WTC11 (cell line): ENCODE measurements at regions not wholly inside any gene's neighbourhood (a gene's known extent, or its start where the extent isn't known, plus 50 kb on each side); places are given as distances from the start of the nearest gene placed in this dataset.

Source experiments
- ATAC-seq: fragments of 200-7000 bp; cut with Tn5 transposase; 2 replicates; pipeline ENCODE4 v1.10.0; 2021; ENCODE audit warnings: mild to moderate bottlenecking, moderate library complexity
- CTCF ChIA-PET: fragments of 300-600 bp; sonication (Branson Sonifier 250); formaldehyde crosslinking; loops from one replicate; lab custom pipeline; 2021; ENCODE audit warnings: antibody characterized with exemption; lab: Charles Lee
- POLR2A ChIA-PET: fragments of 350-600 bp; sonication (Branson Sonifier 250); formaldehyde crosslinking; loops from one replicate; lab custom pipeline; 2021; ENCODE audit warnings: antibody characterized with exemption; lab: Charles Lee
- DNase-seq: peaks from one replicate; pipeline ENCODE4 v3.0.0; 2021; ENCODE audit warnings: low spot score
- H3K27ac Mint-ChIP-seq: 2 replicates; pipeline ENCODE4 v1.8.0; 2021; ENCODE audit warnings: mixed read lengths
- H3K27me3 Mint-ChIP-seq: 2 replicates; pipeline ENCODE4 v1.8.0; 2021; ENCODE audit warnings: low read depth, mild to moderate bottlenecking, moderate library complexity, mixed read lengths
- H3K36me3 Mint-ChIP-seq: 2 replicates; pipeline ENCODE4 v1.8.0; 2021; ENCODE audit warnings: mixed read lengths
- H3K4me1 Mint-ChIP-seq: 2 replicates; pipeline ENCODE4 v1.8.0; 2022; ENCODE audit warnings: mixed read lengths
- H3K4me3 Mint-ChIP-seq: 2 replicates; pipeline ENCODE4 v1.8.0; 2021; ENCODE audit warnings: mild to moderate bottlenecking, moderate library complexity, mixed read lengths
- H3K9me3 Mint-ChIP-seq: 2 replicates; pipeline ENCODE4 v1.8.0; 2021; ENCODE audit warnings: mixed read lengths
- ELF4 ChIP-seq: sonication (generic); formaldehyde crosslinking; IDR thresholded peaks from 2 replicates; pipeline ENCODE4 v1.8.1; 2022; ENCODE audit warnings: low read depth, mild to moderate bottlenecking, moderate library complexity, missing genetic modification reagents
- ETV6 ChIP-seq: sonication (generic); formaldehyde crosslinking; IDR thresholded peaks from 2 replicates; pipeline ENCODE4 v1.8.1; 2022; ENCODE audit warnings: mild to moderate bottlenecking, missing genetic modification reagents
- FOXP1 ChIP-seq: sonication (generic); formaldehyde crosslinking; IDR thresholded peaks from 2 replicates; pipeline ENCODE4 v1.8.0; 2022; ENCODE audit warnings: missing genetic modification reagents, mild to moderate bottlenecking, moderate library complexity, borderline replicate concordance
- NR1H2 ChIP-seq: sonication (generic); formaldehyde crosslinking; IDR thresholded peaks from 2 replicates; pipeline ENCODE4 v1.9.0; 2021; ENCODE audit warnings: mild to moderate bottlenecking, moderate library complexity, missing genetic modification reagents
- NR3C1 ChIP-seq: sonication (generic); formaldehyde crosslinking; conservative IDR thresholded peaks from 2 replicates; pipeline ENCODE4 v1.8.1; 2023; ENCODE audit warnings: low read depth, mild to moderate bottlenecking, missing genetic modification reagents
- RORB ChIP-seq: fragments of 250-450 bp; sonication (Bioruptor Pico); IDR thresholded peaks from 2 replicates; pipeline ENCODE4 v1.9.0; 2021; ENCODE audit warnings: mild to moderate bottlenecking
- TCF7 ChIP-seq: sonication (generic); formaldehyde crosslinking; IDR thresholded peaks from 2 replicates; pipeline ENCODE4 v1.8.0; 2022; ENCODE audit warnings: mild to moderate bottlenecking, low read depth, missing genetic modification reagents, moderate library complexity
- TP53 ChIP-seq: sonication (generic); formaldehyde crosslinking; IDR thresholded peaks from 2 replicates; pipeline ENCODE4 v1.8.1; 2023; ENCODE audit warnings: mild to moderate bottlenecking, missing genetic modification reagents
- TF ChIP-seq, protein P1 (sequence below): fragments of 250-450 bp; sonication (Bioruptor Pico); IDR thresholded peaks from 2 replicates; pipeline ENCODE4 v1.9.0; 2021; ENCODE audit warnings: mild to moderate bottlenecking
- TF ChIP-seq, protein P2 (sequence below): sonication (generic); formaldehyde crosslinking; IDR thresholded peaks from 2 replicates; pipeline ENCODE4 v1.8.1; 2023; ENCODE audit warnings: mild to moderate bottlenecking, missing genetic modification reagents, borderline replicate concordance
- TF ChIP-seq, protein P3 (sequence below): sonication (generic); formaldehyde crosslinking; IDR thresholded peaks from 2 replicates; pipeline ENCODE4 v1.8.0; 2022; ENCODE audit warnings: missing genetic modification reagents
- TF ChIP-seq, protein P4 (sequence below): fragments of 250-450 bp; sonication (Bioruptor Pico); IDR thresholded peaks from 2 replicates; pipeline ENCODE4 v1.9.0; 2021; ENCODE audit warnings: mild to moderate bottlenecking, borderline replicate concordance
- TF ChIP-seq, protein P5 (sequence below): sonication (generic); formaldehyde crosslinking; IDR thresholded peaks from 2 replicates; pipeline ENCODE4 v1.8.0; 2022; ENCODE audit warnings: mild to moderate bottlenecking, missing genetic modification reagents
- TF ChIP-seq, protein P6 (sequence below): sonication (generic); formaldehyde crosslinking; IDR thresholded peaks from 2 replicates; pipeline ENCODE4 v1.8.1; 2023; ENCODE audit warnings: mild to moderate bottlenecking, missing genetic modification reagents, moderate library complexity

DNA sequence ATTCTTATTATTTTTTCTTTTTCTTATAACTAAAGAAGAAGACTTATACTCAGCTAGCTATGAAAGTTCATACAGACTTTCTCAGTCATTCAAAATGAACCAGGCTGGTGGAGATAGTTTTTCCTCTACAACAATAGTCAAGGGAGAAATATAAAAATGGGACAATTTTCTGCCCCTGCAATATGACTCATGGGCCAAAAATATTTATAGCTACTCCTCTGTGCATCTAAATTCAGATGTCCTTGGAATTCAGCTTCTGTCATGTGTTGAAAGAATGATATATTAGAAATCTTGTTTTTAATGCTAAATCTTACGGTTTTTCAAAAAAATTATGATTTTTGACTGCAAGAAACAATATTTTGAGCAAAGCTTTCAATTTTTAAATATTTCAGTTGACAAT lies 237.2 kb upstream of the SYT10 start:
- POLR2A ChIA-PET: no interaction called here
- no peak for ATAC-seq
- DNase-seq: no peak
- CTCF ChIA-PET: no interaction called here
- Mint-ChIP-seq H3K9me3 (no peaks in the 10 kb centered on the region), H3K36me3 (no peaks in the 10 kb centered on the region), H3K4me1 (peaks cover 18% of the 10 kb centered on the region), H3K27me3 (no peaks in the 10 kb centered on the region), H3K4me3 (no peak overlapping the region), H3K27ac (no peak overlapping the region)
- TF ChIP-seq, protein P1, sequence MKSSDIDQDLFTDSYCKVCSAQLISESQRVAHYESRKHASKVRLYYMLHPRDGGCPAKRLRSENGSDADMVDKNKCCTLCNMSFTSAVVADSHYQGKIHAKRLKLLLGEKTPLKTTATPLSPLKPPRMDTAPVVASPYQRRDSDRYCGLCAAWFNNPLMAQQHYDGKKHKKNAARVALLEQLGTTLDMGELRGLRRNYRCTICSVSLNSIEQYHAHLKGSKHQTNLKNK: no peak
- TF ChIP-seq, protein P2, sequence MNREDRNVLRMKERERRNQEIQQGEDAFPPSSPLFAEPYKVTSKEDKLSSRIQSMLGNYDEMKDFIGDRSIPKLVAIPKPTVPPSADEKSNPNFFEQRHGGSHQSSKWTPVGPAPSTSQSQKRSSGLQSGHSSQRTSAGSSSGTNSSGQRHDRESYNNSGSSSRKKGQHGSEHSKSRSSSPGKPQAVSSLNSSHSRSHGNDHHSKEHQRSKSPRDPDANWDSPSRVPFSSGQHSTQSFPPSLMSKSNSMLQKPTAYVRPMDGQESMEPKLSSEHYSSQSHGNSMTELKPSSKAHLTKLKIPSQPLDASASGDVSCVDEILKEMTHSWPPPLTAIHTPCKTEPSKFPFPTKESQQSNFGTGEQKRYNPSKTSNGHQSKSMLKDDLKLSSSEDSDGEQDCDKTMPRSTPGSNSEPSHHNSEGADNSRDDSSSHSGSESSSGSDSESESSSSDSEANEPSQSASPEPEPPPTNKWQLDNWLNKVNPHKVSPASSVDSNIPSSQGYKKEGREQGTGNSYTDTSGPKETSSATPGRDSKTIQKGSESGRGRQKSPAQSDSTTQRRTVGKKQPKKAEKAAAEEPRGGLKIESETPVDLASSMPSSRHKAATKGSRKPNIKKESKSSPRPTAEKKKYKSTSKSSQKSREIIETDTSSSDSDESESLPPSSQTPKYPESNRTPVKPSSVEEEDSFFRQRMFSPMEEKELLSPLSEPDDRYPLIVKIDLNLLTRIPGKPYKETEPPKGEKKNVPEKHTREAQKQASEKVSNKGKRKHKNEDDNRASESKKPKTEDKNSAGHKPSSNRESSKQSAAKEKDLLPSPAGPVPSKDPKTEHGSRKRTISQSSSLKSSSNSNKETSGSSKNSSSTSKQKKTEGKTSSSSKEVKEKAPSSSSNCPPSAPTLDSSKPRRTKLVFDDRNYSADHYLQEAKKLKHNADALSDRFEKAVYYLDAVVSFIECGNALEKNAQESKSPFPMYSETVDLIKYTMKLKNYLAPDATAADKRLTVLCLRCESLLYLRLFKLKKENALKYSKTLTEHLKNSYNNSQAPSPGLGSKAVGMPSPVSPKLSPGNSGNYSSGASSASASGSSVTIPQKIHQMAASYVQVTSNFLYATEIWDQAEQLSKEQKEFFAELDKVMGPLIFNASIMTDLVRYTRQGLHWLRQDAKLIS (CRISPR knock-in tag): no peak
- TF ChIP-seq RORB (no peak), FOXP1 (CRISPR knock-in tag) (no peak), TP53 (no peak)
- TF ChIP-seq, protein P3, sequence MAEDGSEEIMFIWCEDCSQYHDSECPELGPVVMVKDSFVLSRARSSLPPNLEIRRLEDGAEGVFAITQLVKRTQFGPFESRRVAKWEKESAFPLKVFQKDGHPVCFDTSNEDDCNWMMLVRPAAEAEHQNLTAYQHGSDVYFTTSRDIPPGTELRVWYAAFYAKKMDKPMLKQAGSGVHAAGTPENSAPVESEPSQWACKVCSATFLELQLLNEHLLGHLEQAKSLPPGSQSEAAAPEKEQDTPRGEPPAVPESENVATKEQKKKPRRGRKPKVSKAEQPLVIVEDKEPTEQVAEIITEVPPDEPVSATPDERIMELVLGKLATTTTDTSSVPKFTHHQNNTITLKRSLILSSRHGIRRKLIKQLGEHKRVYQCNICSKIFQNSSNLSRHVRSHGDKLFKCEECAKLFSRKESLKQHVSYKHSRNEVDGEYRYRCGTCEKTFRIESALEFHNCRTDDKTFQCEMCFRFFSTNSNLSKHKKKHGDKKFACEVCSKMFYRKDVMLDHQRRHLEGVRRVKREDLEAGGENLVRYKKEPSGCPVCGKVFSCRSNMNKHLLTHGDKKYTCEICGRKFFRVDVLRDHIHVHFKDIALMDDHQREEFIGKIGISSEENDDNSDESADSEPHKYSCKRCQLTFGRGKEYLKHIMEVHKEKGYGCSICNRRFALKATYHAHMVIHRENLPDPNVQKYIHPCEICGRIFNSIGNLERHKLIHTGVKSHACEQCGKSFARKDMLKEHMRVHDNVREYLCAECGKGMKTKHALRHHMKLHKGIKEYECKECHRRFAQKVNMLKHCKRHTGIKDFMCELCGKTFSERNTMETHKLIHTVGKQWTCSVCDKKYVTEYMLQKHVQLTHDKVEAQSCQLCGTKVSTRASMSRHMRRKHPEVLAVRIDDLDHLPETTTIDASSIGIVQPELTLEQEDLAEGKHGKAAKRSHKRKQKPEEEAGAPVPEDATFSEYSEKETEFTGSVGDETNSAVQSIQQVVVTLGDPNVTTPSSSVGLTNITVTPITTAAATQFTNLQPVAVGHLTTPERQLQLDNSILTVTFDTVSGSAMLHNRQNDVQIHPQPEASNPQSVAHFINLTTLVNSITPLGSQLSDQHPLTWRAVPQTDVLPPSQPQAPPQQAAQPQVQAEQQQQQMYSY (CRISPR knock-in tag): no peak
- TF ChIP-seq, all 79 proteins: peak for 0

DNA sequence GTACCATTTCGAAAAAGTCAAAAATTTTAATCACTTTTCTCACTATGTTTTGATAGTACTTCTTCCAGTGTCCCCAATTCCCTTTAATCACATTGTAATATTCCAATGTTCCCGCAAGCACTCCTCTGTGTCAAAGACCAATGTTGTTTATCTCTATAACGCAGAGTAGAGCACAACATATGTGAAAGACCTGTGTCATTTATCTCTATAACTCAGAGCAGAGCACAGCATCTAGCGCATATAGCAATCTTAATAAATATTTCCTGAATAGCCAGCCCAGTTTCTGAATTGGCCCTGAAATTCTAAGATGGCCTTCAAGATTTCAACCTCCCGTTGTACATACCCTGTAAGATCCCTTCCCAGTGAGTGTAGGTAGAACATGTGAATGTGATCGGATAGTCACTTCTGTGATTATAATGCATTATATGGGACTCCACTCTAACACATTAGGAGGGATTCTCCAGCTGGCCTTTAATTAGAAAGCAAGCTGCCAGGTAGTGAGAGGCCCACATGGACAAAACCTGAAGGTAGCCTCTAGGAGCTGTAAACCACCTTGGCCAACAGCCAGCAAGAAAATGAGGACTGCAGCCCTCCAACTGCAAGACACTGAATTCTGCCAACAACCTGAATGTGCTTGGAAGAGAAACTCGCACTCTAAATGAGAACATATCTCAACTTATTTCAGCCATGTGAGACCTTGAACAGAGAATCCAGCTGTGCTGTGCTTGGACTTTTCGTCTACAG lies 238.8 kb upstream of the SYT10 start:
- ChIA-PET CTCF (no interaction called here), POLR2A (no interaction called here)
- Mint-ChIP-seq H3K9me3 (no peaks in the 10 kb centered on the region), H3K27me3 (no peaks in the 10 kb centered on the region), H3K4me1 (peaks cover 3% of the 10 kb centered on the region), H3K27ac (no peak overlapping the region), H3K36me3 (no peaks in the 10 kb centered on the region), H3K4me3 (no peak overlapping the region)
- no peak for ATAC-seq
- DNase-seq: no peak
- no peak for TF ChIP-seq NR1H2 (CRISPR knock-in tag)
- TF ChIP-seq ELF4 (CRISPR knock-in tag): no peak
- TF ChIP-seq ETV6 (CRISPR knock-in tag): no peak
- TF ChIP-seq TCF7: no peak
- TF ChIP-seq, protein P4, sequence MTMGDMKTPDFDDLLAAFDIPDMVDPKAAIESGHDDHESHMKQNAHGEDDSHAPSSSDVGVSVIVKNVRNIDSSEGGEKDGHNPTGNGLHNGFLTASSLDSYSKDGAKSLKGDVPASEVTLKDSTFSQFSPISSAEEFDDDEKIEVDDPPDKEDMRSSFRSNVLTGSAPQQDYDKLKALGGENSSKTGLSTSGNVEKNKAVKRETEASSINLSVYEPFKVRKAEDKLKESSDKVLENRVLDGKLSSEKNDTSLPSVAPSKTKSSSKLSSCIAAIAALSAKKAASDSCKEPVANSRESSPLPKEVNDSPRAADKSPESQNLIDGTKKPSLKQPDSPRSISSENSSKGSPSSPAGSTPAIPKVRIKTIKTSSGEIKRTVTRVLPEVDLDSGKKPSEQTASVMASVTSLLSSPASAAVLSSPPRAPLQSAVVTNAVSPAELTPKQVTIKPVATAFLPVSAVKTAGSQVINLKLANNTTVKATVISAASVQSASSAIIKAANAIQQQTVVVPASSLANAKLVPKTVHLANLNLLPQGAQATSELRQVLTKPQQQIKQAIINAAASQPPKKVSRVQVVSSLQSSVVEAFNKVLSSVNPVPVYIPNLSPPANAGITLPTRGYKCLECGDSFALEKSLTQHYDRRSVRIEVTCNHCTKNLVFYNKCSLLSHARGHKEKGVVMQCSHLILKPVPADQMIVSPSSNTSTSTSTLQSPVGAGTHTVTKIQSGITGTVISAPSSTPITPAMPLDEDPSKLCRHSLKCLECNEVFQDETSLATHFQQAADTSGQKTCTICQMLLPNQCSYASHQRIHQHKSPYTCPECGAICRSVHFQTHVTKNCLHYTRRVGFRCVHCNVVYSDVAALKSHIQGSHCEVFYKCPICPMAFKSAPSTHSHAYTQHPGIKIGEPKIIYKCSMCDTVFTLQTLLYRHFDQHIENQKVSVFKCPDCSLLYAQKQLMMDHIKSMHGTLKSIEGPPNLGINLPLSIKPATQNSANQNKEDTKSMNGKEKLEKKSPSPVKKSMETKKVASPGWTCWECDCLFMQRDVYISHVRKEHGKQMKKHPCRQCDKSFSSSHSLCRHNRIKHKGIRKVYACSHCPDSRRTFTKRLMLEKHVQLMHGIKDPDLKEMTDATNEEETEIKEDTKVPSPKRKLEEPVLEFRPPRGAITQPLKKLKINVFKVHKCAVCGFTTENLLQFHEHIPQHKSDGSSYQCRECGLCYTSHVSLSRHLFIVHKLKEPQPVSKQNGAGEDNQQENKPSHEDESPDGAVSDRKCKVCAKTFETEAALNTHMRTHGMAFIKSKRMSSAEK: no peak
- TF ChIP-seq, protein P5, sequence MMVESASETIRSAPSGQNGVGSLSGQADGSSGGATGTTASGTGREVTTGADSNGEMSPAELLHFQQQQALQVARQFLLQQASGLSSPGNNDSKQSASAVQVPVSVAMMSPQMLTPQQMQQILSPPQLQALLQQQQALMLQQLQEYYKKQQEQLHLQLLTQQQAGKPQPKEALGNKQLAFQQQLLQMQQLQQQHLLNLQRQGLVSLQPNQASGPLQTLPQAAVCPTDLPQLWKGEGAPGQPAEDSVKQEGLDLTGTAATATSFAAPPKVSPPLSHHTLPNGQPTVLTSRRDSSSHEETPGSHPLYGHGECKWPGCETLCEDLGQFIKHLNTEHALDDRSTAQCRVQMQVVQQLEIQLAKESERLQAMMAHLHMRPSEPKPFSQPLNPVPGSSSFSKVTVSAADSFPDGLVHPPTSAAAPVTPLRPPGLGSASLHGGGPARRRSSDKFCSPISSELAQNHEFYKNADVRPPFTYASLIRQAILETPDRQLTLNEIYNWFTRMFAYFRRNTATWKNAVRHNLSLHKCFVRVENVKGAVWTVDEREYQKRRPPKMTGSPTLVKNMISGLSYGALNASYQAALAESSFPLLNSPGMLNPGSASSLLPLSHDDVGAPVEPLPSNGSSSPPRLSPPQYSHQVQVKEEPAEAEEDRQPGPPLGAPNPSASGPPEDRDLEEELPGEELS (CRISPR knock-in tag): no peak
- TF ChIP-seq, protein P2 (CRISPR knock-in tag): no peak
- TF ChIP-seq, protein P6, sequence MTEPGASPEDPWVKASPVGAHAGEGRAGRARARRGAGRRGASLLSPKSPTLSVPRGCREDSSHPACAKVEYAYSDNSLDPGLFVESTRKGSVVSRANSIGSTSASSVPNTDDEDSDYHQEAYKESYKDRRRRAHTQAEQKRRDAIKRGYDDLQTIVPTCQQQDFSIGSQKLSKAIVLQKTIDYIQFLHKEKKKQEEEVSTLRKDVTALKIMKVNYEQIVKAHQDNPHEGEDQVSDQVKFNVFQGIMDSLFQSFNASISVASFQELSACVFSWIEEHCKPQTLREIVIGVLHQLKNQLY (CRISPR knock-in tag): no peak
- no peak for TF ChIP-seq NR3C1 (CRISPR knock-in tag)
